ENCODE measurements at regions not wholly inside any gene's neighbourhood (a gene's known extent, or its start where the extent isn't known, plus 50 kb on each side); places are given as distances from the start of the nearest gene placed in this dataset.
A peak's percentile ranks its signal among the peaks of the same experiment; 100 is the strongest.

DNA sequence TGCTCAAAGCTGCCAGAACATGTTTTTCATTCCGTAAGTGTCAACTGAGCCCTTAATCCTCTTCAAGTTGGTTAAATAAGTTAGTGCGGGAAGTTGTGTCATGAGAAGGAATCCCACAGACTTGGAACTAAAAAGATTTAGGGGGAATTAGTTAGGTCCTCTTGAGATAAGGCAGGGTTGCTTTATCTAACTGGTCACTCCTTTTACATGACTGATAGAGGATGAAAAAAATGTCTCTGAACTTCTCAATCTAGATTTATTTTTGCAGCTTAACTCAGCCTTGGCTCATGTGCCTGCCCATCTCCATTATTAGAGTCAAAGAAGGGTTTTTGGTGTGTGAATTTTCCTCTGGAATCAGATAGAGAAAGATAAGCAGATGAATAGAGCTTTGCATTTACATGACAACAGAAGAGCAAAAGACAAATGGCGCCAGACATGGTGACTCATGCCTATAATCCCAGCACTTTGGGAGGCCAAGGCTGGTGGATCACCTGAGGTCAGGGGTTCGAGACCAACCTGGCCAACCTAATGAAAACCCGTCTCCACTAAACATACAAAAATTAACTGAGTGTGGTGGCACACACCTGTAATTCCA is 882.9 kb downstream of the RPA4 start:
- no peak for DNase-seq (ENCODE audit: low read depth)

DNA sequence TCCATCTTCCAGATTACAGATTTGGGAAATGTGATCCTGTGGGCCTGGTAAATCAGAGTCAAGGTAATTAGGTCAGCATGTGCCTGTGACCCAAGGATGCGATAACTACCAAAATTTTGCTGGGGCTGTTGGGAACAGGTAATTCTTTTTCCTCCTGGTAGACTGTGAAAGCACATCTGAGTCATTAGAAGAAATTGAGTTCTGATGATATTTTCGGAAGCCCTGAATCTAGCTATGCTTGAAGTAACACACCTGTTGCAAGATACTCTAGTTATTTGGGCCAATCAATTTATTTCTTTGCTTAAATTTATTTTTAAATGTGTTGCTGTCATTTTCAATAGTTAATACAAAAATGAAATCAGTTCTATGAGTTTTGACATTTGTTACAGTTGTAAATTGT is 903.6 kb downstream of the RPA4 start:
- DNase-seq (ENCODE audit: low read depth) = no peak

DNA sequence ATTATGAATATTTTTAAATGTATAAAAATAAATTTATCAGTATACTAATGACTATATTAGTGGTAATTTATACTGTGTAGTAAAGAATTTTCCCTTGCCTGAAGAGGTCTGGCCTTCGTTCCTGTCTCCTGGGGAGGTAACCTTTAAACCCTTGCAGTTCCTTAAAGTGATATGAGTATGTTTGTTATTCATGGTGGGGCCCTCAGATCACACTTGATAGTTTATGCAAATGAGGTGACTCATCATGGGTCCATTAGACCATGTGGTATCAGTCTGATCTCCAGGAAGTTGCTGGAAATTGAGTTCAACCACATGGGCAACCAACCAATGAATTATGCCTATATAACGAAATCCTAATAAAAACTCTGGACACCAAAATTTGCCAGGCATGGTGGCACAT is 904.1 kb downstream of the RPA4 start:
- DNase-seq (ENCODE audit: low read depth) = no peak

DNA sequence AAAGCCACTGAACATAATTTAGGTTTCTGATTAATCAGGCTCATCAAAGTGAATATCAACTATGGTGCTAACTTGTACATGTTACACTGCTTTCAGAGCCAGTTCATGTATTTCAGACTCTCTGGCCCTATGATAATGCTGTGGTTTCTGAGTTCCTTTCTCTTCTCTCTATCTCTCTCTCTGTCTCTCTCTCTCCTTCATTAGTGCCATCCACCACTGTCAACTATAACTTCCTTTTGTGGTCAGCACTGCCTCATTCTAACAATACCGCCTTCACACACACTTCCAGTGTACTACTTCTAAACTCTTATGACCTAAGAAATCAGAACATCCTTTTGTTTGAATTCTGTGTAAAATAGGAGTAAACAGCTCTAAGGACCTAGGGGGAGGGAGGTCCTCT is 907.1 kb downstream of the RPA4 start:
- no peak for DNase-seq (ENCODE audit: low read depth)

DNA sequence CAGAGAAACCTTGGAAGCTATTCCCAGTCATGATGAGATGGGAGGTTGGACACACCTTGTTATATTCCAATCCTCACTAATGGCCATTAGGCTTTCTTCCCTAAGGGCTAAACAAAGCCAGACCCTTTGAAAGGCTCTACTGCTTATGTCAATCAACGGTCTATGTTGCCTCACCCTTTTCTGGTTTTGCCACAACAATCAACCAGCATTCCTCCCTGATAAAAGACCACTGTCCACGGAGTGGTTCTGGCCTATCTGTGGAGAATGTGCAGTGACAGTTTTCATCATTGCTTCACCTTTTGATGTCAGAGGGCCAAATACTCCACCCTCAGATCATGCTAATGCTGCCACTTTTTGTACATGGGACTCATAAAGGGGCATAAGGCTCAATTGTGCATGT is 913.4 kb downstream of the RPA4 start:
- DNase-seq (ENCODE audit: low read depth) = no peak

DNA sequence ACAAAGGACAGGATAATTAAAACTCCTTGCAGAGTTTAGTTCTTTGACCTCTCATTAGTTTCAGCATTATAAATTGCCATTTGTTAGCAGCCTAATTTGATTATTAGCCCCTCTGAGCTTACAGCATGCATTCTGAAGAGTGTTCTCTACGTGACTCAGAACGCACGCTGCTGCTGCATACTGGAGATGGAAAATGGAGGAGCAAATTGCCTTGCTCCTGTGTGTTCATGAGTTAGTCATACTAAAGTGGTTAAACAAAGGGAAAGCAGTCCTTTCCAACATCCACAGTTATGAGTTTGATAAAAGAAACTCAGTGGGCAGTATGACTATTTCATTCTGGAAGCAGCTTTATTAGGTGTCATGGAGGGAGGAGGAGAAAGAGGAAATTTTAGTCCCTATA is 922.5 kb downstream of the RPA4 start:
- no peak for DNase-seq (ENCODE audit: low read depth)

DNA sequence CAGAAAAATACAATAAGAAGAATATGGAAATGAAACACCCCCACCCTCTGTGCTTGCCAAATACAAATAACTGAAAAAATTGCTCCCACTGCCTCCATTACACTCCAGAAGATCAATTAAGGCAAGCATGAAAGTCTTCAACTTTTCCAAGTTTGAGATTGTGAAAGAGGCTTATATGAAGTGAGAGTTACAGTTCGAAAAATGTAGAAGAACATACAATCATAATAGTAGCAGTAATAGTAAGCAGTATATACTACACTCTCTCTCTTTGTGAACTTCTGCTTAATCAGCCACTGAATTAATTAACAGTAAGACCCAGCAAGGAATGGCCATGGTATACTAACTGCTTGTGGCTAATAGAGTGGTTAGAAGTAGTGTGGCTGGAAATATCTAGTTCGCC is 923.2 kb downstream of the RPA4 start:
- DNase-seq (ENCODE audit: low read depth) = no peak

DNA sequence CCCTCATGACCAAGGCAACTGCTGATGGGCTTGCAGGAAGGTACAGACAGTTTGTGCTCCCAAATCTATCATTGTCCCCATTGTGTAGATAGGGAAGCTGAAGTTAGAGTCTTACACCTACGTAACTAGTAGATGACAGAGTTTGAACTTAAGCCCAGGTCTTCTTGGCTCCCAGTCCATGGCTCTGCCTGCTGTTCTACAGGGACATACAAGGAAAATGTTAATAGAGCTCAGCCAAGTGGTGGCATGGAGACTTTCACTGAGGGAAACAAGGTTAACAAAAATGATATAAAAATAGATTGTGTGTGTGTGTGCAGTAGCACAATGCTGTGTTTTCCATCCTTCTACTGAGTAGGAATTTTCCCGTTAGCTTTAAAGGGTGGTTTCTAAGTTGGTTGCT is 936.5 kb downstream of the RPA4 start:
- DNase-seq (ENCODE audit: low read depth) = no peak

DNA sequence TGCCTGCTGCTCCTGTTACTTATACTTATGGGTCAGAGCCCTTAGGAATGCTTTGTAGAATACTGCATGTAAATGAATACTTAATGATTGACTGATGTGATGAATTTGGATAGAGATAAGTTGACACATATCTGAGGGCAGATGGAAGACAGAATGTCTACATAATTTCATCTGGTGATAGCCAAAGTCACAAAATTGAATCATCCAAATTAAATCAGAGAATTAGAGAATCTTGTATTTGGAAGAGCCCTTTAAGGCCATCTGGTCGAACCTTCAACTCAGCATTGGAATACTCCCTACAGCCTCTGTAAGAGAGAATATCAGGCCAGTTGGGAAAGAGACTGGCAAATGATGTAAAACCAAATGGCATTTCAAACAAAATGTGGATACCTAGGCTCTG is 944.8 kb downstream of the RPA4 start:
- no peak for DNase-seq (ENCODE audit: low read depth)

DNA sequence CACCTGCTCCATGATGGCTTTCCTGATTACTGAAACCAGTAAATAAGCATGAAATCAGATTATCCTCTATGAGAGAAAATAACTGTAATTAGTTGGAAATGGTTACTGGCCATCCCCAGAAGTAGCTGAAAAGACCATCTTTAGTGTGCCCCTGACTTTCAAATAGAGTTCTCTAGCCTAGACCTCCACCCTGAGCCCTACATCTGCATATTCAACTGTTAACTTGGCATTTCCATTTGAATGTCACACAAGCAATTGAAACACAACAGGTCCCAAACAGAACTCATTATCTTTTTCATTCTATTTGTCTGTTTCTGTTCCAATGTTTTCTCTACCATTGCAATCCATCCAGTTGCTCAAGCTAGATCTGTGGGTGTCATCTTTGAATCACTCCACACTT is 952.3 kb downstream of the RPA4 start:
- DNase-seq (ENCODE audit: low read depth) = no peak

DNA sequence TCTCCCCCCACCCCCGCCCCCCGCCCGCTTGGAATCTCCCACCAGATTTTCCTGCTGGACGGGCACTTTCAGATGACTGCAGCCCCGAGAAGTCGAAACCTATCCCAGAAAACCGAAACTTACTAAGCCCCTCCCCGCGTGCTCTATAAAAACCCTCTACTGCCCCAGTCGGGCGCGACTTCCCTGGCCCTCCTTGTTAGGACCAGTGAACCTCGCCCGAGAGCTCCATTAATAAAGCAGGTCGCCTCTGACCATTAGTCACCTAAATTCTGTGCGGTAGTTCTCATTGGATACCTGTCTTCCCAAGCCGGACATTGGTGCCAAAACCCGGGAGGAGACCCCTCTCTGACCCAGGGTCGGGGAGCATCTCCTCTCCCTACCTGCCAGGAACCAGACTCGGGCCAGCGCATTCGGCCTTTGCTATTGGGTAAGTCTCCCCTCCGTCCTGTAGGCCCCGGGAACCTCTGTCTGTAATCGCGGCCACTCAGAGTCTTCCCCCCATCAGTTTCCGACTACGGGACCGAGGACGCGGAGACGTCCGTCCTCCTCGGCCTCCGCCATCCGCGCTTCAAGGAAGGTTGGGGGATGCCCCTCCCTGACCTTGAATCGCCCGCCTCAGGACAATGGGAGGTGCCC is 958.0 kb downstream of the RPA4 start:
- DNase-seq (ENCODE audit: low read depth) = no peak

DNA sequence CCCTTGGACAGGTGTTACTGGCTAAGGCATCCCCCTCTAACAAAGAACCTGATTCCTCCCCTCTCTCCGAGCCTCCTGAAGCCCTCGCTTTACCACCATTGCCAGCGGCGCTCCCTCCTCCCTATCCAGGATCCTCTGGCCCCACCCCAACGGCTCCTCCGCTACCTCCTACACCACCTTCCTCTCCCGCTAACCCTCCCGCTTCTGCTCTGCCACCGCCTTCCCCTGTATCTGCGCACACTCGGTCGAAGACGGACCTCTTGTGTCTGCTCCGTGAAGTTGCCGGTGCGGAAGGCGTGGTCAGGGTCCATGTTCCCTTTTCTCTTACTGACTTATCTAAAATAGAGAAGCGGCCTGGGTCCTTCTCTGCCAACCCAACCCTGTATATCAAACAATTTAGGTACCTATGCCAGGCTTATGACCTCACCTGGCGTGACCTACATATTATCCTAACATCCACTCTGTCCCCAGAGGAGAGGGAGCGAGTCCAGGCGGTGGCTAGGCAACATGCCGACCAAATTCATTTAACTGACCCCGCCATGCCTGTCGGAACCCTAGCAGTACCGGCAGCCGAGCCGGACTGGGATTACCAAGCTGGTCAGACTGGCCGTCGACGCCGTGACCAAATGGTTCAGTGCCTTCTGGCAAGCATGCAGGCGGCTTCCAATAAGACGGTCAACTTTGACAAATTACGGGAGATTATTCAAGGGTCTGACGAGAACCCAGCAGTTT is 958.9 kb downstream of the RPA4 start:
- no peak for DNase-seq (ENCODE audit: low read depth)

DNA sequence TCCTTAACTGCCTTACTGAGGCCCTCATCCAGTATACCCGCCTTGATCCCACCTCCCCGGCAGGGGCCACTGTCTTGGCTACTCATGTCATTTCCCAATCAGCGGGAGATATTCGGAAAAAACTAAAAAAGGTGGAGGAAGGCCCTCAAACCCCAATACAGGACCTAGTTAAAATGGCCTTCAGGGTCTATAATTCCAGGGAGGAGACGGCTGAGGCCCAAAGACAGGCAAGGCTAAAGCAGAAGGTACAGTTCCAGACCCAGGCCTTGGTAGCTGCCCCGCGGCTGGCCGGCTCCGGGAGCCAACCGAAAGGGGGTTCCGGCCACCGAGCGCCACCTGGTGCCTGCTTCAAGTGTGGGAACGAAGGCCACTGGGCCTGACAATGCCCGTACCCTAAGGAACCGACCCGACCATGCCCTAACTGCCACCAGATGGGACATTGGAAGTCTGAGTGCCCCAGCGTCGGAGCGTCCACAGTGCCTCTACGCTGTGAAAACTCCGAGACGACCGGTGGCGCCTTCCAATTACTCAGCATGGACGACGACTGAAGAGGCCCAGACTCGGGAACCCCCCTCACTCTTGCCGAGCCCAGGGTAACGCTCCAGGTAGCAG is 959.6 kb downstream of the RPA4 start:
- no peak for DNase-seq (ENCODE audit: low read depth)

DNA sequence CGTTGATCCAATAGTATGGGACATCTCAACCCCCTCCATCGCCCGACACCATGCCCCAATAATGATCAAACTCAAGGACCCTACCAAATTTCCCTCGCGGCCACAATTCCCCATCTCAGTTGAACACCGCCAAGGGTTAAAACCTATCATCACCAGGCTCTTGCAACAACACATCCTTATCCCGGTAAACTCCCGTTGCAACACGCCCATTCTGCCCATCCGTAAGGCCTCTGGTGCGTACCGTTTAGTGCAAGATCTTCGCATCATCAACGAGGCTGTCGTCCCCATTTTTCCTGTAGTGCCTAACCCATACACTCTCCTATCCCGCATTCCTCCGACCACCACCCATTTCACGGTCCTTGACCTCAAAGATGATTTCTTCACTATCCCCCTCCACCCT is 960.5 kb downstream of the RPA4 start:
- DNase-seq (ENCODE audit: low read depth) = no peak

DNA sequence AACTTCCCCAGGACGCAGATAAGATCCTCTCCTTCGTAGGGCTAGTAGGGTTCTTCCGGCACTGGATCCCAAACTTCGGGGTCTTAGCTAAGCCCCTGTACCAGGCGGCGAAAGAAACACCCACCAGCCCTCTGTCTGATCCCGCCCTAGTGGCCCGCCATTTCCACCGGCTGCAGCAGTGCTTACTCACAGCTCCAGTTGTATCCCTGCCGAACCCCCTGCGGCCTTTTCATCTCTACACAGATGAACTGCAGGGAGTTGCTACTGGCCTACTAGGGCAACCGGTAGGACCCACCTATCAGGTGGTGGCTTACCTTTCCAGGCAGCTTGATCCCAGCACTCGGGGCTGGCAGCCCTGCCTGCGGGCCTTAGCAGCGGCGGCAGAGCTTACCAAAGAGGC is 961.2 kb downstream of the RPA4 start:
- no peak for DNase-seq (ENCODE audit: low read depth)

DNA sequence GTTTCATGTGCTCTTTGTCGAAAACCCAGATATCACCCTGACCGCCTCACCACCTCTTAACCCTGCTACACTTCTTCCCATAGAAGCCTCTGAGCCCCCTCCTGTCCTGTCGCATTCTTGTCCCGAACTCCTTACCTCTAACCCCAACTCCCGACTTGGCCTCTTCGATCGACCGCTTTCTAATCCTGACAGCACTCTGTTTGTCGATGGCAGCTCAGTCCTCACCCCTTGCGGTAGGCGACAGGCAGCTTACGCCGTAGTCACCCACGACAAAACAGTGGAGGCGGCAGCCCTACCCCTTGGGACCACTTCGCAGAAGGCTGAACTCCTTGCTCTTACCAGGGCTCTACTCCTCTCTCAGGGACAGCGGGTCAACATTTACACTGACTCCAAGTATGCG is 961.7 kb downstream of the RPA4 start:
- DNase-seq (ENCODE audit: low read depth) = no peak

DNA sequence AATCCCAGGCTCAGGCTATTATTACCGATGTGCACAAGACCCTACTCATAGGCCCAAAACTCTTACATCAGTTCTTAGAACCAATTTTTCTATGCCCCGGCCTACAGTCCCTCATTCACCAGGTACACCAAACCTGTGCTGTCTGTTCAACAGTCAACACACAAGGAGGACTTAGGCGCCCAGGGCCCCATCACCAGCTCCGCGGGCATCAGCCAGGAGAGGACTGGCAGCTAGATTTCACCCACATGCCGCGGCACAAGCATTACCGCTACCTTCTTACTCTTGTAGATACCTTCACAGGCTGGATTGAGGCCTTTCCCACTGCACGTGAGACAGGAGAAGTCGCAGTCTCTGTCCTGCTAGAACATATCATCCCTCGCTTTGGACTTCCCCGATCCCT is 962.5 kb downstream of the RPA4 start:
- DNase-seq (ENCODE audit: low read depth) = no peak

DNA sequence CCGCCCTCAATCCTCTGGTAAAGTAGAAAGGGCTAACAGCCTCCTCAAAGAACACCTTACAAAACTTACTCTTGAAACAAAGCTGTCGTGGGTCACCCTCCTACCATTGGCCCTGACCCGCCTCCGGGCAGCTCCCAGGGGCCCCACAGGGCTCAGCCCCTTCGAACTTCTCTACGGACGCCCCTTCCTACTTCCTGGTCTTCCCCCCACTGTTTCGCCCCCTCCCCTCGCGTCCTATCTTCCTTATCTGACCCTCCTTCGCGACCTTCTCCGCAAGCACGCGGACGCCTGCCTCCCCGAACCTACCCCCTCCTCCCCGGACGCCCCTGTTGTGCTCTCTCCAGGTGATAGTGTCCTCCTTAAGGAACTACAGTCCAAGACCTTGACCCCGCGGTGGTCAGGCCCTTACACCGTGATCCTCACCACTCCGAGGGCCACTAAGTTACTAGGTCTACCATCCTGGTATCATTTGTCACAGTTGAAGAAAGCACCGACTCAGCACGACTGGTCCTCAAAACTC is 963.1 kb downstream of the RPA4 start:
- no peak for DNase-seq (ENCODE audit: low read depth)

DNA sequence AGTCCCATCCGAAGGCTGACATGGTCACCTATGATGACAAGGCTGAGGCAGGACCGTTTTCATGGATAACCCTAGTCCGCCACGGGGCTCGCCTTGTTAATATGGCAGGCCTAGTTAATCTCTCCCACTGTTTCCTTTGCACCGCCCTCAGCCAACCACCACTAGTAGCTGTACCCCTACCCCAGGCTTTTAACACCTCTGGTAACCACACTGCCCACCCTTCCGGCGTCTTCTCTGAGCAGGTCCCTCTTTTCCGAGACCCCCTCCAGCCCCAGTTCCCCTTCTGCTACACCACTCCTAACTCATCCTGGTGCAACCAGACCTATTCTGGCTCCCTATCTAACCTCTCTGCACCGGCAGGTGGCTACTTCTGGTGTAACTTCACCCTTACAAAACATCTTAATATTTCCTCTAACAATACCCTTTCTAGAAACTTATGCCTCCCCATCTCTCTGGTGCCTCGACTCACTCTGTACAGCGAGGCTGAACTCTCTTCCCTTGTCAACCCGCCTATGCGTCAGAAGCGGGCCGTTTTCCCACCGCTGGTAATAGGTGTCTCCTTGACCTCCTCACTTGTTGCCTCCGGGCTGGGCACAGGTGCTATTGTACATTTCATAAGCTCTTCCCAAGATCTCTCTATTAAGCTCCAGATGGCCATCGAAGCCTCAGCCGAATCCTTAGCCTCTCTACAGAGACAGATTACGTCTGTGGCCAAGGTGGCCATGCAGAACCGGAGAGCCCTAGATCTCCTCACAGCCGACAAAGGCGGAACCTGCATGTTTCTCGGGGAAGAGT is 964.4 kb downstream of the RPA4 start:
- no peak for DNase-seq (ENCODE audit: low read depth)

DNA sequence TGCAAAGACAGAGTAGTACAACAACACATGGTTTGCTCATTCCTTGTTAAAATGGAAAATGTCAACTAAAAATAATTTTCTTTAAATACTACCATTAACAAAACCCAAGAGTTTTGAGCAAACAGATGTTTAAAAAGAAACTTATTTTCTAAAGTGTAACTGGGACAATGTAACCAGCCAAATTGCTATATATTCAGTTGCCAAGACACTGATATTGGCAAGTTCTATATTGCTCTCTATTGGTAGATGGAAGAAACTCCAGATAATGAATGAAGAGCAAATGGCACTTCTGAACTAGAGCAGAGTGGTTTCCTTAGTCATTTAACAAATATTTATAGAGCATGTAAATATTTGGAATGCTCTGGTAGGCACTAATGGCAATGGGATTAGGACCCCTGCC is 966.2 kb downstream of the RPA4 start:
- peak; percentile 26 for DNase-seq (ENCODE audit: low read depth)

DNA sequence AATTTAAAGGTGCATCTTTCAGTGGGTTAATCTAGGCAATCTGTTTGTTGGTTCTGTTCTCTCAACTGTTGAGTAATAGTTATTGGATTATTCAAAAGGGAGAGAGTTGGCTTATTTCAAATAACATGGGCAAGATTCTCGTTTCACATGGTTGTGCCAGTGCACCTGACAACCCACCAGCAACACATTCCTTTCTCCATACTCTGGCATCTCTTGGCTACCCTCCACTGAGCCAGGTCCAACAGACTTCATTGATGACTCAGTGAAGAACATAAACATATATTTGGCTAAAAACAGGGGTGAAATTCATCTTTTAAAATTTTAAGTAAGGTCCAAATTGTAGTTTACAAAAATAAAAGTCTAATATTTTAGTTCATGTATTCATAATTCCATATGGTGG is 967.2 kb downstream of the RPA4 start:
- DNase-seq (ENCODE audit: low read depth) = no peak

DNA sequence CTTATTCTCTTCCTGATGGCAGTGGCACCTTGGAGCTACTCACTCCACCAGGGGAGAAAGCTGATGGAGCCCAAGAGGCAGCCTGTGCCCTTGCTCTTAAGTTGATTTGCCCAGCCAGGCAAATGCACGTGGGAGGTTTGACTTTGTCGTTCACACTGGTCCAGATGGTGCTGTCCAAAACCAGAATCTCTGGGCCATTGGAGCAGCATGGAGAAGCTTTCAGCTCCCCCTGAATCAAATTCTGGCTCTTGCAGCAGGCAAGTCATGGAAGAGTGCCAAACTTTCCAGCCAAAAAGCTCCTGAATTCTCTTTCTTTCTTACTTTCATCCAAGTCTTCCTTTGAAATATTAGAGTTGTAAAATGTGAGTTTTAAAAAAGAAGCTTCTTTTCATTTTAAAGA is 970.4 kb downstream of the RPA4 start:
- no peak for DNase-seq (ENCODE audit: low read depth)
